RWPE1 (cell line): ENCODE measurements at regions not wholly inside any gene's neighbourhood (a gene's known extent, or its start where the extent isn't known, plus 50 kb on each side); places are given as distances from the start of the nearest gene placed in this dataset.
A peak's percentile ranks its signal among the peaks of the same experiment; 100 is the strongest.

Source experiments
- CTCF ChIA-PET: fragments of 350-600 bp; sonication (Branson Sonifier 250); formaldehyde crosslinking; extraction: SDS; loops from one replicate; lab custom pipeline; 2021; lab: Yijun Ruan, JAX
- POLR2A ChIA-PET: fragments of 400-600 bp; formaldehyde crosslinking; extraction: SDS; loops from one replicate; lab custom pipeline; 2020; ENCODE audit warnings: antibody characterized with exemption; ENCODE audit not compliant: low non-redundant PET; lab: Yijun Ruan, JAX
- DNase-seq: peaks from one replicate; pipeline ENCODE4 v3.0.0; 2012; ENCODE audit warnings: low spot score
- H3K27ac ChIP-seq: fragments of 450-650 bp; 2 replicates; pipeline ENCODE4 v1.5.1; 2017
- TF ChIP-seq, protein P1 (sequence below): fragments of 450-650 bp; conservative IDR thresholded peaks from 2 replicates; pipeline ENCODE4 v1.5.1; 2017; ENCODE audit warnings: low read depth, mild to moderate bottlenecking

DNA sequence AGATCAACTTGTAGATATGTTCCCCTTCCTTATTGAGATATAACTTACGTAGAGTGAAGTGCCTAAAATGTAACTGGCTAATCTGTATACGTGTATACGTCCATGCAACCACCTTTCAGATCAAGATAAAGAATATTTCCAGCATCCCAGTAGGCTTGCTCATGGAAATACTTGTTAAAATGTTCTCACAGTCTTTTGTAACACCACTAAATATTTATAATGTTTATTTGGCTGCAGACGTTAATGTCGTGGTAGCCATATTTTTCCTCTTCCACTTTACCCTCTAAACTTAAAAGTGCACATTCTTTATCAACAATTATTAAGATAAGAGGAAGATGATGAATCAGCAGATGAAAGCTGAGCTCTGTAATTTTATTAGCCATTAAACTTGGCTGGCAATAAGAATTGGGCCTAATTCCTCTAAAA, 447.4 kb downstream of the AEBP2 start:
- DNase-seq, result no peak
- TF ChIP-seq, protein P1, sequence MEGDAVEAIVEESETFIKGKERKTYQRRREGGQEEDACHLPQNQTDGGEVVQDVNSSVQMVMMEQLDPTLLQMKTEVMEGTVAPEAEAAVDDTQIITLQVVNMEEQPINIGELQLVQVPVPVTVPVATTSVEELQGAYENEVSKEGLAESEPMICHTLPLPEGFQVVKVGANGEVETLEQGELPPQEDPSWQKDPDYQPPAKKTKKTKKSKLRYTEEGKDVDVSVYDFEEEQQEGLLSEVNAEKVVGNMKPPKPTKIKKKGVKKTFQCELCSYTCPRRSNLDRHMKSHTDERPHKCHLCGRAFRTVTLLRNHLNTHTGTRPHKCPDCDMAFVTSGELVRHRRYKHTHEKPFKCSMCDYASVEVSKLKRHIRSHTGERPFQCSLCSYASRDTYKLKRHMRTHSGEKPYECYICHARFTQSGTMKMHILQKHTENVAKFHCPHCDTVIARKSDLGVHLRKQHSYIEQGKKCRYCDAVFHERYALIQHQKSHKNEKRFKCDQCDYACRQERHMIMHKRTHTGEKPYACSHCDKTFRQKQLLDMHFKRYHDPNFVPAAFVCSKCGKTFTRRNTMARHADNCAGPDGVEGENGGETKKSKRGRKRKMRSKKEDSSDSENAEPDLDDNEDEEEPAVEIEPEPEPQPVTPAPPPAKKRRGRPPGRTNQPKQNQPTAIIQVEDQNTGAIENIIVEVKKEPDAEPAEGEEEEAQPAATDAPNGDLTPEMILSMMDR, result no peak
- ChIA-PET POLR2A (no interaction called here), CTCF (no interaction called here)
- H3K27ac ChIP-seq, result no peak overlapping the region

DNA sequence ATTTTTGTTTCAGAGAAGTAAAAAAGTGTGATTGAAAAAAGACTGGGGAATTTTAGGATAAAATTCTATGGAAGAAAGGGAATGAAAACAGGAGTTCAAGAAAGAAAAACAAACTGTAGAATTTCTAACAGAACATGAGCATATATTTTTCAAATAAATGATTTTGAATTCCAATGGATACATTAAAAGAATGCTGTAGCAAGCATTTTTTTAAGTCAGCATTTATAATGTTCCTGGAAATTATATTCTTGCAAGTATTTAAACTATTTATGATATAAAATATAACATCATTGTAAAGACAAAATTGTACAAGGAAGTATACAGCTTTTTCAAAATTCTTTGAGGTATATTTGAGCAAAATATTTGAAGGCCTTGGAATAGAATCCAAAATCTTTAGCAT, 450.7 kb downstream of the AEBP2 start:
- CTCF ChIA-PET, result no interaction called here
- TF ChIP-seq, protein P1, result no peak
- no peak overlapping the region for H3K27ac ChIP-seq
- DNase-seq, result no peak
- POLR2A ChIA-PET, result no interaction called here

DNA sequence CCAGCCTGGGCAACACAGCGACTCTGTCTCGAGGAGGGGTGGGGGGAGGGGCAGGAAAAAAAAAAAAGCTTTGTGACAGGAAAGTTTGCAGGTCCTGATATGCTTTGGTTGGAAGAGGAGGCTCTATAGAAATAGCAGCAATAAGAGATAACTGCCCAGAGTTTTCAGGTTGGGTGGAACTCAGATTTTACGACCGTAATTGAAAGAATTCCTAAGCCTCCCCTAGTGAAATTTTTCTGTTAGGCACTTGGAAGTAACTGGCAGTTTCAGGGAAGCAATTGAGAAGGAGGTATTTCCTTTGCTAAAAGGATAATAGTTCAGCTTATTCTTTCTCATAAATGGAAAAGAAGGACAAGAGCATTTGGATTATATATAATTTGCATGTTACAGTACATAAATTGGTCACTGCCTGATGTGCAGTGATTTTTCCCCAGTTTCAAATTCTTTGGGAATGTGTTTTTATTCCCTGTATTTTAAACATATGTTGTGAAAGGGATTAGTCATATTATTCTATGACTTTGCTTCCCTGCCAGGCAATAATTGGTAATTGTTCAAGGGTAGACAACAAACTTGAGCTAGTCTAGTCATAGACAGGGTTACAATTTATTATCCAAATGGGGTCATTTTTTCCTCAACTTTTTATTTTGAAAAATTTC, 452.8 kb downstream of the AEBP2 start:
- TF ChIP-seq, protein P1, result no peak
- ChIA-PET CTCF (interaction anchor here (0.6 kb wide), 2 partner anchors 428 to 1299 kb away, joined by 3 read pairs; no protein-coding TSS in a partner anchor), POLR2A (no interaction called here)
- no peak overlapping the region for H3K27ac ChIP-seq
- DNase-seq, result no peak

DNA sequence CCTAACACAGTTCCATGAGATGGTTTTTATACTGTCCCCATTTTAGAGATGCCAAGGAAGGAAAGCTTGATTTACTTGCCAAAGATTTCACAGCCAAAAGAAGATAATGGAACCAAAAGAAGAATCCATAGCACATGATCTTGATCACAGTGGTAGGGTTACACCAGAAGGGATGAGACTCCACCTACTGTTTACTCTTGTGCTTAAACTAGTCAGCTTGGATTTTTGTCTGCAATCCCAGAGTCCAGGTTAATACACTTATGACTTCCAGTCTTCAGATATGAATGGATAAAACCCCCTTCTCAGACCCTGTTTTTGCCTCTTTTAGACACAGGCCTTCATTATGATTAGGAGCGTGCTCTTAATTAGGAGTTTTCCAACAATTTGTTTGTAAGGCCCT, 454.2 kb downstream of the AEBP2 start:
- POLR2A ChIA-PET, result no interaction called here
- CTCF ChIA-PET, result interaction anchor here (1.0 to 1.2 kb wide), 2 partner anchors 10 to 136 kb away, joined by 3 to 4 read pairs; no protein-coding TSS in a partner anchor
- H3K27ac ChIP-seq, result no peak overlapping the region
- peak; percentile 20 for DNase-seq
- TF ChIP-seq, protein P1, result no peak

DNA sequence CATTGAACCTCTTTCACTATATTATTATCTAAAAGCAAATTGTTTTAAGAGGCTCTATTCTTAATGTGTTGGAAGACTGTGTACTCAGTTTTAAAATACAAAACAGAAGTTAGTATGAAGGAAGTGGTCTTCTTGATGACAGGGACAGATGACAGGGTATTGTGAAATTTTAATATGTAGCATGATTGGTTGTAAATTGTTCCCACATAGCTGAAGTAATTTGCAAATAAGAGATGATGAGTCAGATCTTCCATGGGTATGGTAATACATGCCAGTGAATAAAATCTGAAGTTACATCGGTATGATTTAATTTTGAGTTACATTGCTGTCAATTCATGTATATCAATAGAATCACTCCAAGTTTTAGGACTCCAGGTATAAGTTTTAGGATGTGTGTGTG, 454.8 kb downstream of the AEBP2 start:
- TF ChIP-seq, protein P1, result no peak
- H3K27ac ChIP-seq, result no peak overlapping the region
- ChIA-PET CTCF (interaction anchor here (0.5 to 1.2 kb wide), 2 partner anchors 136 kb away, joined by 3 to 4 read pairs; no protein-coding TSS in a partner anchor), POLR2A (no interaction called here)
- no peak for DNase-seq

DNA sequence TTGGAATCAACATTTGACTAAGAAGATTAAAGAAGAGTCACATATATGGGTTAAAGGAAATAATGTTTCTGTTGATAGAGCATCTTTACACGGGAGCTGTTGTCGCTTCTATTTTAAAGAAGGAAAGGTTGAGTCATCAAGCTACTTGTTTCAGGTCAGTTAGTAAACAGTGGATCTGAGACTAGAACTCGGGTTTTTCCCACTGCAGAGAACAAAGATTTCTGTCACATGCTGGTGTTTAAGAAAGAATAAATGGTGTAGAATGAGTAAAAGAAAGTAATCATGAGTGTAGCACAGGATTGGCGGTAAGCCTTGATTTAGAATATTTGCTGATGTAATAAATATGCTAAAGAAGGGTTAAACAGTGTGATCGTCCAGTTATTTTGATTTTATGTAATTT, 455.5 kb downstream of the AEBP2 start:
- CTCF ChIA-PET, result interaction anchor here (0.5 kb wide), 1 partner anchor 136 kb away, joined by 3 read pairs; no protein-coding TSS in a partner anchor
- TF ChIP-seq, protein P1, result no peak
- no peak overlapping the region for H3K27ac ChIP-seq
- POLR2A ChIA-PET, result no interaction called here
- DNase-seq, result no peak
